ENCODE measurements at regions not wholly inside any gene's neighbourhood (a gene's known extent, or its start where the extent isn't known, plus 50 kb on each side); places are given as distances from the start of the nearest gene placed in this dataset.
"Not testable (repeated sequence)": the region's sequence is repeated elsewhere in the genome, so short reads cannot be mapped to it uniquely, and the experiment has no call there.

GRCh38 chr10:2326411-2326810 is 589.1 kb upstream of the ADARB2 start:
- Mint-ChIP-seq H3K27me3 (ENCODE audit: low read depth) (no peaks in the 10 kb centered on the region), H3K27ac (no peak overlapping the region), H3K36me3 (ENCODE audit: insufficient read depth in 1 of 3, low read depth in 3 of 3) (peaks cover 0 to 11% (median 2%) of the 10 kb centered on the region in 3 experiments; a peak in 3 of 7 replicates), H3K4me1 (peaks cover 12 to 19% of the 10 kb centered on the region in 2 experiments), H3K4me3 (no peak overlapping the region), H3K9me3 (peaks cover 7 to 10% of the 10 kb centered on the region in 2 experiments; a peak in 4 of 5 replicates)
- Histone ChIP-seq H3K14ac (ENCODE audit: insufficient read depth, low read length) (no peak overlapping the region), H3K4me1 (ENCODE audit: insufficient read depth, low read length) (no peaks in the 10 kb centered on the region; the same call in 1 of the 2 replicates), H3K27me3 (ENCODE audit: insufficient read depth, low read length) (no peaks in the 10 kb centered on the region), H3K4ac (ENCODE audit: low read depth, low read length) (no peak overlapping the region), H4K20me1 (ENCODE audit: control insufficient read depth, insufficient read depth, insufficient read length) (no peaks in the 10 kb centered on the region), H3K4me2 (ENCODE audit: insufficient read depth, insufficient read length, low read length) (no peak overlapping the region), H3K9me3 (ENCODE audit: control insufficient read depth, low read depth, low read length) (no peaks in the 10 kb centered on the region), H3K23ac (ENCODE audit: insufficient read length, low read depth, low read length) (no peak overlapping the region), H2AK5ac (ENCODE audit: insufficient read length, low read length) (no peak overlapping the region), H2BK15ac (ENCODE audit: low read depth, low read length) (no peak overlapping the region), H2BK5ac (ENCODE audit: insufficient read length, low read length) (no peak overlapping the region), H4K8ac (replicated peaks; ENCODE audit: insufficient read length, low read depth, low read length) (no peak overlapping the region), H3K23me2 (ENCODE audit: insufficient read length, low read depth, low read length, poor library complexity, severe bottlenecking) (no peaks in the 10 kb centered on the region), H3K79me1 (ENCODE audit: insufficient read depth, low read depth, low read length, poor library complexity, severe bottlenecking) (no peaks in the 10 kb centered on the region), H2BK120ac (ENCODE audit: low read depth, low read length, poor library complexity, severe bottlenecking) (no peak overlapping the region), H3K27ac (ENCODE audit: insufficient read length, low read depth, low read length) (no peak overlapping the region), H3K56ac (ENCODE audit: insufficient read length, low read depth, low read length) (no peak overlapping the region), H3T11ph (ENCODE audit: low read length) (no peak overlapping the region), H4K91ac (ENCODE audit: insufficient read length, low read depth, low read length) (no peak overlapping the region), H4K5ac (ENCODE audit: insufficient read length, low read depth, low read length) (no peak overlapping the region), H2BK20ac (ENCODE audit: low read depth, low read length, poor library complexity, severe bottlenecking) (no peak overlapping the region), H3K79me2 (ENCODE audit: insufficient read depth, low read length) (no peaks in the 10 kb centered on the region), H3K18ac (ENCODE audit: insufficient read length, low read depth, low read length) (no peak overlapping the region), H2AFZ (ENCODE audit: low read length) (no peak overlapping the region), H3K9ac (ENCODE audit: extremely low read depth, insufficient read length, low read length) (no peak overlapping the region), H2BK12ac (ENCODE audit: insufficient read length, low read depth, low read length) (no peak overlapping the region)
- no peak for TF ChIP-seq CTCF (conservative IDR thresholded peaks at IDR 0.05)
- WGBS (ENCODE audit: extremely low coverage, insufficient read length, low lambda C conversion rate) = no CpG with 5 or more reads among the region's 6 CpGs
- DNase-seq = no peak

GRCh38 chr10:2315045-2315485 is 577.7 kb upstream of the ADARB2 start:
- H2BK15ac ChIP-seq (ENCODE audit: low read depth, low read length); H3K9ac ChIP-seq (ENCODE audit: extremely low read depth, insufficient read length, low read length); H3K18ac ChIP-seq (ENCODE audit: insufficient read length, low read depth, low read length); H2BK120ac ChIP-seq (ENCODE audit: low read depth, low read length, poor library complexity, severe bottlenecking); H3K4ac ChIP-seq (ENCODE audit: low read depth, low read length); H3K4me1 ChIP-seq (ENCODE audit: insufficient read depth, low read length); H3K36me3 Mint-ChIP-seq (ENCODE audit: insufficient read depth in 1 of 3, low read depth in 3 of 3); H3K27me3 ChIP-seq (ENCODE audit: insufficient read depth, low read length); H3K4me1 Mint-ChIP-seq; H3K23ac ChIP-seq (ENCODE audit: insufficient read length, low read depth, low read length); H2AFZ ChIP-seq (ENCODE audit: low read length); H4K91ac ChIP-seq (ENCODE audit: insufficient read length, low read depth, low read length); H2BK20ac ChIP-seq (ENCODE audit: low read depth, low read length, poor library complexity, severe bottlenecking); H3T11ph ChIP-seq (ENCODE audit: low read length); H3K4me3 Mint-ChIP-seq; H4K8ac ChIP-seq (replicated peaks; ENCODE audit: insufficient read length, low read depth, low read length); H3K56ac ChIP-seq (ENCODE audit: insufficient read length, low read depth, low read length); DNase-seq; H3K79me2 ChIP-seq (ENCODE audit: insufficient read depth, low read length); H2AK5ac ChIP-seq (ENCODE audit: insufficient read length, low read length); H4K20me1 ChIP-seq (ENCODE audit: control insufficient read depth, insufficient read depth, insufficient read length); H2BK12ac ChIP-seq (ENCODE audit: insufficient read length, low read depth, low read length); H3K27ac Mint-ChIP-seq; H3K27me3 Mint-ChIP-seq (ENCODE audit: low read depth); H3K79me1 ChIP-seq (ENCODE audit: insufficient read depth, low read depth, low read length, poor library complexity, severe bottlenecking); H4K5ac ChIP-seq (ENCODE audit: insufficient read length, low read depth, low read length); H3K9me3 ChIP-seq (ENCODE audit: control insufficient read depth, low read depth, low read length); H3K9me3 Mint-ChIP-seq; H2BK5ac ChIP-seq (ENCODE audit: insufficient read length, low read length); H3K23me2 ChIP-seq (ENCODE audit: insufficient read length, low read depth, low read length, poor library complexity, severe bottlenecking); H3K4me2 ChIP-seq (ENCODE audit: insufficient read depth, insufficient read length, low read length); H3K14ac ChIP-seq (ENCODE audit: insufficient read depth, low read length); H3K27ac ChIP-seq (ENCODE audit: insufficient read length, low read depth, low read length): not testable (repeated sequence)
- WGBS (ENCODE audit: extremely low coverage, insufficient read length, low lambda C conversion rate) = no CpG with 5 or more reads among the region's 32 CpGs
